ENCODE measurements at regions not wholly inside any gene's neighbourhood (a gene's known extent, or its start where the extent isn't known, plus 50 kb on each side); places are given as distances from the start of the nearest gene placed in this dataset.

- CTCF ChIA-PET: no interaction called here
- no peak for TF ChIP-seq CTCF (IDR thresholded peaks at IDR 0.05; ENCODE audit: insufficient read depth in 1 of 2, low read depth in 1 of 2, low read length in 1 of 2, severe bottlenecking in 1 of 2, unreplicated experiment in 1 of 2)
- POLR2A ChIA-PET: no interaction called here
- Histone ChIP-seq H3K4me1 (no peaks in the 10 kb centered on the region; the same call in 1 of the 2 replicates), H3K36me3 (ENCODE audit: control insufficient read depth, insufficient read depth, low read length) (no peaks in the 10 kb centered on the region), H3K4me3 (ENCODE audit: low read depth, low read length) (no peak overlapping the region), H3K9me3 (no peaks in the 10 kb centered on the region), H3K27me3 (replicated peaks; ENCODE audit: control insufficient read depth, insufficient read depth, low read length) (no peaks in the 10 kb centered on the region)
- intact Hi-C loops (cut with micrococcal nuclease; ENCODE audit: unreplicated experiment): no loop called here
- BruUV-seq (replicated peaks): no TSS peak
- Mint-ChIP-seq H3K4me3 (ENCODE audit: unreplicated experiment) (no peak overlapping the region), H3K4me1 (ENCODE audit: low read depth, unreplicated experiment) (no peaks in the 10 kb centered on the region), H3K27ac (ENCODE audit: unreplicated experiment) (no peak overlapping the region), H3K36me3 (ENCODE audit: insufficient read depth, unreplicated experiment) (no peaks in the 10 kb centered on the region), H3K9me3 (ENCODE audit: unreplicated experiment) (no peaks in the 10 kb centered on the region), H3K27me3 (ENCODE audit: insufficient read depth, unreplicated experiment) (no peaks in the 10 kb centered on the region)
- DNase-seq: no peak
Measured at GRCh38 chr1:199508072-199508471, 519.4 kb upstream of the NR5A2 start.

GRCh38 chr1:199508653-199509052 is 518.9 kb upstream of the NR5A2 start:
- Histone ChIP-seq H3K27me3 (replicated peaks; ENCODE audit: control insufficient read depth, insufficient read depth, low read length) (no peaks in the 10 kb centered on the region), H3K4me1 (no peaks in the 10 kb centered on the region; the same call in 1 of the 2 replicates), H3K9me3 (no peaks in the 10 kb centered on the region), H3K36me3 (ENCODE audit: control insufficient read depth, insufficient read depth, low read length) (no peaks in the 10 kb centered on the region), H3K4me3 (ENCODE audit: low read depth, low read length) (no peak overlapping the region)
- H3K9me3 Mint-ChIP-seq (ENCODE audit: unreplicated experiment): no peaks in the 10 kb centered on the region
- H3K36me3 Mint-ChIP-seq (ENCODE audit: insufficient read depth, unreplicated experiment): no peaks in the 10 kb centered on the region
- no peak overlapping the region for H3K27ac Mint-ChIP-seq (ENCODE audit: unreplicated experiment)
- ChIA-PET POLR2A (no interaction called here), CTCF (no interaction called here)
- H3K4me1 Mint-ChIP-seq (ENCODE audit: low read depth, unreplicated experiment): no peaks in the 10 kb centered on the region
- no peak overlapping the region for H3K4me3 Mint-ChIP-seq (ENCODE audit: unreplicated experiment)
- intact Hi-C loops (cut with micrococcal nuclease; ENCODE audit: unreplicated experiment): no loop called here
- no TSS peak for BruUV-seq (replicated peaks)
- H3K27me3 Mint-ChIP-seq (ENCODE audit: insufficient read depth, unreplicated experiment): no peaks in the 10 kb centered on the region
- TF ChIP-seq CTCF (IDR thresholded peaks at IDR 0.05; ENCODE audit: insufficient read depth in 1 of 2, low read depth in 1 of 2, low read length in 1 of 2, severe bottlenecking in 1 of 2, unreplicated experiment in 1 of 2): no peak
- no peak for DNase-seq

GRCh38 chr1:199509456-199509855 is 518.1 kb upstream of the NR5A2 start:
- DNase-seq: no peak
- Histone ChIP-seq H3K4me3 (ENCODE audit: low read depth, low read length) (no peak overlapping the region), H3K9me3 (no peaks in the 10 kb centered on the region), H3K4me1 (no peaks in the 10 kb centered on the region; the same call in 1 of the 2 replicates), H3K27me3 (replicated peaks; ENCODE audit: control insufficient read depth, insufficient read depth, low read length) (no peaks in the 10 kb centered on the region), H3K36me3 (ENCODE audit: control insufficient read depth, insufficient read depth, low read length) (no peaks in the 10 kb centered on the region)
- Mint-ChIP-seq H3K9me3 (ENCODE audit: unreplicated experiment) (no peaks in the 10 kb centered on the region), H3K27ac (ENCODE audit: unreplicated experiment) (no peak overlapping the region), H3K27me3 (ENCODE audit: insufficient read depth, unreplicated experiment) (no peaks in the 10 kb centered on the region), H3K4me3 (ENCODE audit: unreplicated experiment) (no peak overlapping the region), H3K36me3 (ENCODE audit: insufficient read depth, unreplicated experiment) (no peaks in the 10 kb centered on the region), H3K4me1 (ENCODE audit: low read depth, unreplicated experiment) (no peaks in the 10 kb centered on the region)
- ChIA-PET POLR2A (no interaction called here), CTCF (no interaction called here)
- BruUV-seq (replicated peaks): no TSS peak
- TF ChIP-seq CTCF (IDR thresholded peaks at IDR 0.05; ENCODE audit: insufficient read depth in 1 of 2, low read depth in 1 of 2, low read length in 1 of 2, severe bottlenecking in 1 of 2, unreplicated experiment in 1 of 2): no peak
- intact Hi-C loops (cut with micrococcal nuclease; ENCODE audit: unreplicated experiment): no loop called here

Data from Caco-2 (cell line).